Ascending aorta (tissue), 2 donors: ENCODE measurements at regions not wholly inside any gene's neighbourhood (a gene's known extent, or its start where the extent isn't known, plus 50 kb on each side); places are given as distances from the start of the nearest gene placed in this dataset.

Experiments used
- DNase-seq, 2 donors: peaks; one replicate each; pipeline ENCODE4 v3.0.0-alpha.2; 2019; ENCODE audit warnings: low spot score in 2 of 2
- H3K27ac ChIP-seq, 2 donors: fragments of 200-600 bp; sonication (generic); one replicate each; pipeline ENCODE4 v1.5.1; 2016 to 2017; ENCODE audit warnings: mild to moderate bottlenecking in 1 of 2
- H3K27me3 ChIP-seq: fragments of 200-600 bp; sonication (generic); one replicate; pipeline ENCODE4 v1.5.1; 2017
- H3K36me3 ChIP-seq, 2 donors: fragments of 200-600 bp; sonication (generic); one replicate each; pipeline ENCODE4 v1.5.1; 2016
- H3K4me1 ChIP-seq, 2 donors: fragments of 200-600 bp; sonication (generic); one replicate each; pipeline ENCODE4 v1.5.1; 2016 to 2017; ENCODE audit warnings: mild to moderate bottlenecking in 1 of 2
- H3K4me3 ChIP-seq, 2 donors: fragments of 200-600 bp; sonication (generic); one replicate each; pipeline ENCODE4 v1.5.1; 2016 to 2017; ENCODE audit warnings: mild to moderate bottlenecking in 1 of 2
- H3K9me3 ChIP-seq, 2 donors: fragments of 200-600 bp; sonication (generic); one replicate each; pipeline ENCODE4 v1.5.1; 2016
- intact Hi-C: fragments of 100-400 bp; cut with DNase I; formaldehyde crosslinking; loops from one replicate; pipeline ENCODE4 v1.15.1; 2023
- TF ChIP-seq, protein P1 (sequence below), 3 experiments: fragments of 200-600 bp in 2 of 3; fragments of 450-650 bp in 1 of 3; sonication (generic) in 2 of 3; IDR thresholded peaks; one replicate each; pipeline ENCODE4 v1.5.1; 2016 to 2019; ENCODE audit warnings: antibody characterized with exemption in 3 of 3, mild to moderate bottlenecking in 1 of 3, moderate library complexity in 1 of 3

DNA sequence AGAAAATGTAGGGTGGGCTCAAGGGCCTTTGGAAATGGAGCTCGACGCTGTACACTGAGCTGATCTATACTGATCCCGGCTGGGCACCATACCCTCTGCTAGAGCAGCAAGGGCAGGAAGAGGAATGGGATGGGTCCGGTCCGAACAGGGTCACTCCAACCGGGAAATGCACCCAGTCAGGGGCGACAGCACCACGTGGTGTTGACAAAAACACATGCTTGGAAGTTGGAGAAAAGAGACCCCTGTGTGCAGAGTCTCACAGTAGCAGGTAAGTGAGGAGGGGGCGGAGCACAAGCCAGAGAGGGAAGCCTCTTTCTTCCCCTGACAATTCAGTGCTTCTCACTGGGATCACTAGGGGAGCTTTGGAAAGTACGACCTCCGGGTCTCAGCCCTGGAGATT is 84.1 kb upstream of the ASB18 start:
- Histone ChIP-seq H3K27me3 (no peaks in the 10 kb centered on the region), H3K27ac (no peak overlapping the region), H3K4me3 (no peak overlapping the region), H3K4me1 (no peaks in the 10 kb centered on the region), H3K9me3 (no peaks in the 10 kb centered on the region), H3K36me3 (no peaks in the 10 kb centered on the region)
- DNase-seq = no peak
- TF ChIP-seq, protein P1, sequence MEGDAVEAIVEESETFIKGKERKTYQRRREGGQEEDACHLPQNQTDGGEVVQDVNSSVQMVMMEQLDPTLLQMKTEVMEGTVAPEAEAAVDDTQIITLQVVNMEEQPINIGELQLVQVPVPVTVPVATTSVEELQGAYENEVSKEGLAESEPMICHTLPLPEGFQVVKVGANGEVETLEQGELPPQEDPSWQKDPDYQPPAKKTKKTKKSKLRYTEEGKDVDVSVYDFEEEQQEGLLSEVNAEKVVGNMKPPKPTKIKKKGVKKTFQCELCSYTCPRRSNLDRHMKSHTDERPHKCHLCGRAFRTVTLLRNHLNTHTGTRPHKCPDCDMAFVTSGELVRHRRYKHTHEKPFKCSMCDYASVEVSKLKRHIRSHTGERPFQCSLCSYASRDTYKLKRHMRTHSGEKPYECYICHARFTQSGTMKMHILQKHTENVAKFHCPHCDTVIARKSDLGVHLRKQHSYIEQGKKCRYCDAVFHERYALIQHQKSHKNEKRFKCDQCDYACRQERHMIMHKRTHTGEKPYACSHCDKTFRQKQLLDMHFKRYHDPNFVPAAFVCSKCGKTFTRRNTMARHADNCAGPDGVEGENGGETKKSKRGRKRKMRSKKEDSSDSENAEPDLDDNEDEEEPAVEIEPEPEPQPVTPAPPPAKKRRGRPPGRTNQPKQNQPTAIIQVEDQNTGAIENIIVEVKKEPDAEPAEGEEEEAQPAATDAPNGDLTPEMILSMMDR (IDR thresholded peaks at IDR 0.05) = no peak
- intact Hi-C loops = no loop called here

DNA sequence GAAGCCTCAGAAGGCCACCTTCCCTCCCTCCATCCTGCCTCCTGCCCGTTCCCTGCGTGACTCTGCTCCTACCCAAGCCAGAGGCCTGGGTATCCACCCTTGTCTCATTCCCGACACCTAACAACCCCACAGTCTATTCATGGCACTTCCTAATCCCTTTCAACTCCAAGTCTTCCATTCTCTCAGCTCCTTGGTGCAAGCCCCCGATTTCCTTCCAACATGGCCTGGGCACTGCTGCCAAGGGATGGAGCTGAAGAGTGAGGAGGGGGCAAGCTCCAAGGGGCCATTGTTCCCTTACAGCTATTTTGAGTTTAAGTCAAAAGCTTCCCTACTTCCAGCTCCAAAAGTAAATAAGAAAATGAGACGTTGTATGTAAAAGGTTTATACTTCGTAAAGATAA is 84.8 kb upstream of the ASB18 start:
- Histone ChIP-seq H3K27me3 (no peaks in the 10 kb centered on the region), H3K4me1 (no peaks in the 10 kb centered on the region), H3K4me3 (no peak overlapping the region), H3K9me3 (no peaks in the 10 kb centered on the region), H3K27ac (no peak overlapping the region), H3K36me3 (no peaks in the 10 kb centered on the region)
- intact Hi-C loops = no loop called here
- DNase-seq = no peak
- TF ChIP-seq, protein P1 (IDR thresholded peaks at IDR 0.05) = no peak

DNA sequence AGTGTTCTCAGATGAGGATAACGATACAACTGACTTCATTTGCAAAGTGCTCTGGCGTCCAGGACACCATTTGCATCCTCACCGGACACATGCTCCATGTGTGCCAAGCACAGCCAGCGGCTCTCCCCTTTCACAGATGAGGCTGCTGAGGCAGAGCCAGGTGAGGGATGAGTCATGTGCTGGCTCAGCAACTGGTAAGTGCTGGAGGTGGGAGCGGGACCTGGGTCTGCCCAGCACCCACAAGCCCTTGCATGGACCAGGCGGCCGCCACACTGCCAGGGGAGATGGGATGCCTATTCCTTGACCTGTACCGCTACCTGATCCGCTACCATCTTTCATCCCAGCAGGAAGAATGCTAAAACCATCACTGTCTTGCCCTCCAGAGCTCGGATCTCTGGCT is 86.2 kb upstream of the ASB18 start:
- Histone ChIP-seq H3K27me3 (no peaks in the 10 kb centered on the region), H3K9me3 (no peaks in the 10 kb centered on the region), H3K36me3 (no peaks in the 10 kb centered on the region), H3K4me1 (no peaks in the 10 kb centered on the region), H3K27ac (no peak overlapping the region), H3K4me3 (no peak overlapping the region)
- intact Hi-C loops = loop anchor here (5.0 kb wide), 1 partner anchor 222 kb away; no protein-coding TSS in a partner anchor
- no peak for DNase-seq
- TF ChIP-seq, protein P1 (IDR thresholded peaks at IDR 0.05) = no peak

DNA sequence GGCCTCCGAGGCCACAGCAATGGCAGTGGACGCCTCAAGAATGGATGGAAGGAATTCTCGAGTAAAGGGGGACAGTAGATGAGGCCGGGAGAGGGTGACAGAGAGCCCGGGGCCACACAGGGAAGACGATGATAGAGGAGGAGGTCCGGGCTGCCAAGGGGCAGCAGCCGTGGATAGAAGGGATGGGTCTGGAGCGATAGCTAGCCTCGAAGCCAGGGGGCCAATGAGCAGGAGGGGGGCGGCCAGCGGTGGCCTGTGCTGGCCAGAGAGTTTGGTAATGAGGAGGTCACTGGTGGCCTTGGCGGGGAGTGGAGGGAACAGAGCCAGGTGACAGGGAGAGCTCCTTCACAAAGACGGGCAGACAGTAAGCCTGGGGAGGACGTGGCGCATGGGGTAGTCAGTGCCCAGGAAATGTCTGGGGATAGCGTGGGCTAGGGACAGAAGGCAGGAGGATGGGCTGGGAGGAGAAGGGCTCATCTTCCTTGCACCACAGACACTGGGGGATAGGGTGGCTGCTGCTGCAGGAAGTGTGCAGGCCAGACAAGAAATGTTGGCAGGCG is 87.8 kb upstream of the ASB18 start:
- Histone ChIP-seq H3K27ac (no peak overlapping the region), H3K27me3 (no peaks in the 10 kb centered on the region), H3K4me1 (no peaks in the 10 kb centered on the region), H3K36me3 (no peaks in the 10 kb centered on the region), H3K4me3 (no peak overlapping the region), H3K9me3 (no peaks in the 10 kb centered on the region)
- no peak for DNase-seq
- intact Hi-C loops = loop anchor here (2.0 to 5.0 kb wide), 2 partner anchors 161 to 220 kb away; no protein-coding TSS in a partner anchor
- TF ChIP-seq, protein P1 (IDR thresholded peaks at IDR 0.05) = no peak

DNA sequence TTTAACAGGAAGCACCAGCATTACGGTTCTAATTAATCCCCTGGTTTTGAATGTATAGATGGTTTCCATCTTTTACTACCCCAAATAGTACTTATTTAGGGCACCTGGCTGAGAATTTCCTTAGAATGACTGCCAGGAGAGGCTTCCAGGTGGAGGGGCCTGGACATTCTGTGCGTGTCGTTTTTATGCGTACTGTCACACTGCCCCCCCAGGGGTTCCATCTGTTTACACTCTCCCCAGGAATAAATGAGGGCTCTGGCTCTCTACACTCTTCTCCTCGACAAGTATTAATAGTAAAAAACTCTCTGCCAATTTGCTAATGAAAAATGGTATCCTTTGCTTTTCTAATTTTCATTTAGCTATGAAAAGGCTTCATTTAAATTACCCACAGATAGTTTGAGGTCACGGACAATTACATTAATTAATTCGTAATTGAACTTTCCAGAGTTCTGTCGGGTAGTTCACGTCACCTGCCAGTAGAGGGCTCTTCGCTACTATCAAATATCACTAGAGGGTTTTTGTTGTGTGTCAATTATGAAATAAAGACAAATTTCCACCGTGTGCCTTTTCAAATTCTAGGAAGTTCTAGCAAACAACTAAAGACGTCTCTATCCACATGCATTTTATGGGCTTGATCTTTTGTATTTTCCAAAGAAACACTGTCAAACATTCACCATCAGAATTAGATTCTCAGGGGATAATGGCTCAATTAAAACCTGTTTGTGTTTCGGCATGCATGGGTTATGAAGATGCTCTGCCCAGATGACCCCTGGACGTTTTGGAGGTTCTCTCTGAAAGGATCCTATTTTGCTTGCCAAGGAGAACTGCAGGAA is 88.8 kb upstream of the ASB18 start:
- no peak overlapping the region for H3K27ac ChIP-seq
- H3K9me3 ChIP-seq = no peaks in the 10 kb centered on the region
- H3K4me1 ChIP-seq = no peaks in the 10 kb centered on the region
- H3K27me3 ChIP-seq = no peaks in the 10 kb centered on the region
- no peaks in the 10 kb centered on the region for H3K36me3 ChIP-seq
- DNase-seq = no peak
- H3K4me3 ChIP-seq = no peak overlapping the region
- TF ChIP-seq, protein P1 (IDR thresholded peaks at IDR 0.05) = peak; percentile 72 to 84 (median 74)
- intact Hi-C loops = loop anchor here (1.0 to 5.0 kb wide), 5 partner anchors 160 to 719 kb away; no protein-coding TSS in a partner anchor
